SJSA1 (cell line): ENCODE measurements at regions not wholly inside any gene's neighbourhood (a gene's known extent, or its start where the extent isn't known, plus 50 kb on each side); places are given as distances from the start of the nearest gene placed in this dataset.

Experiments
- DNase-seq, 2 experiments: peaks; one replicate each; pipeline ENCODE4 v3.0.0-alpha.2; 2015 to 2020; ENCODE audit warnings: low spot score in 2 of 2, low read depth in 1 of 2
- H3K27ac ChIP-seq: fragments of 250-450 bp; sonication (Bioruptor Pico); 2 replicates; pipeline ENCODE4 v1.5.1; 2020; ENCODE audit warnings: mild to moderate bottlenecking, moderate library complexity
- H3K27me3 ChIP-seq: fragments of 250-450 bp; sonication (Bioruptor Pico); replicated peaks from 2 replicates; pipeline ENCODE4 v1.5.1; 2020; ENCODE audit warnings: mild to moderate bottlenecking, moderate library complexity
- H3K36me3 ChIP-seq: fragments of 250-450 bp; sonication (Bioruptor Pico); 2 replicates; pipeline ENCODE4 v1.5.1; 2020; ENCODE audit warnings: mild to moderate bottlenecking
- H3K4me1 ChIP-seq: fragments of 250-450 bp; sonication (Bioruptor Pico); replicated peaks from 2 replicates; pipeline ENCODE4 v1.6.1; 2021; ENCODE audit warnings: mild to moderate bottlenecking
- H3K4me3 ChIP-seq: fragments of 250-450 bp; sonication (Bioruptor Pico); 2 replicates; pipeline ENCODE4 v1.5.1; 2020; ENCODE audit warnings: mild to moderate bottlenecking
- H3K9me3 ChIP-seq: fragments of 250-450 bp; sonication (Bioruptor Pico); replicated peaks from 2 replicates; pipeline ENCODE4 v1.5.1; 2020; ENCODE audit warnings: mild to moderate bottlenecking

DNA sequence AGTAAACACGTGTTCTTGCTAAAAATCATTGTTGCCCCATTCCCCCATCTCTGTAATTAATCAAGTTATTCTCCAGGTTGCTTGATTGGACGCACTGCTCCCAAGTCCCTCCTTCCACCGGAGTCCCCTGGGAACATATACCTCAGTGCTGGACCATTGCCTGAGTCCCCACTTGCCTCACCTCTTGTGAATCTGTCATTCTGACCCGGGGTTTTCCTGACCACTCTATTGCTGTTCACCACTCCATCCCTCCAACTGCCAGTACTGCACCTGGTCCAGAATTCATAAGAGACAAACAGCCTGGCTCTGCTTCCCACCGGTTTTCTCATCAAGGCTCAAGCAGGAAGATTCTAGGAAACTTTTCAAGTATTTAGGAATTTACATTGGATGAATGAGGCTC, 555.9 kb downstream of the VRK1 start:
- Histone ChIP-seq H3K4me3 (no peak overlapping the region), H3K36me3 (no peaks in the 10 kb centered on the region), H3K27ac (no peak overlapping the region), H3K4me1 (no peaks in the 10 kb centered on the region), H3K27me3 (no peaks in the 10 kb centered on the region), H3K9me3 (no peaks in the 10 kb centered on the region)
- DNase-seq, result no peak

DNA sequence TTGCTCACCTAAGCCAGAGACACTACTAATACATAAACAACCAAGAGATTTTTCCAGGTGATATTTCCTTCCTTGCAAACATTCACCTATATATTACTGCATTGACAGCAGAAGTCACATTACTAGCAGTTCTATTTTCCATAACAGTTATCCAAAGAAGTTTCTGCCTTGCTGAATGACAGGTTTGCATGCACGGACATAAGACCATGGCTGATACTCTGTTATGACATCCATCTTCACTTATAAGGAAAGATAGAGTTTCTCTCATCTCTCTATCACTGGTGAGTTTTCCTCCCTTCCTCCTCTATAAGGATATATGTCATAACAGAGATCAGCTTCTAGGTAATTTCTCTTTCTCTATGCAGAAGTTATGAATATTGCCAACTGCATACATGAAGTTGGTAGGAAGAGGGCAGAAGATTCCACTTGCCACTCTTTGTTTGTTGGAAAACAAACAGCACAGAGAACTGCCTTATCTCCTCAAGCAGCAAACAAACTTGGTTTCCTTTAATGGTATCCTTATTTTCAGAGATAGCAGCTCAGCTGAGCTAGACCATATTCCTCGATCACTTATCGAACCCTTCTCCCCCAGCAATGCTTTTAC, 557.0 kb downstream of the VRK1 start:
- H3K36me3 ChIP-seq, result no peaks in the 10 kb centered on the region
- no peaks in the 10 kb centered on the region for H3K27me3 ChIP-seq
- H3K9me3 ChIP-seq, result no peaks in the 10 kb centered on the region
- no peaks in the 10 kb centered on the region for H3K4me1 ChIP-seq
- no peak overlapping the region for H3K4me3 ChIP-seq
- DNase-seq, result no peak
- H3K27ac ChIP-seq, result no peak overlapping the region

DNA sequence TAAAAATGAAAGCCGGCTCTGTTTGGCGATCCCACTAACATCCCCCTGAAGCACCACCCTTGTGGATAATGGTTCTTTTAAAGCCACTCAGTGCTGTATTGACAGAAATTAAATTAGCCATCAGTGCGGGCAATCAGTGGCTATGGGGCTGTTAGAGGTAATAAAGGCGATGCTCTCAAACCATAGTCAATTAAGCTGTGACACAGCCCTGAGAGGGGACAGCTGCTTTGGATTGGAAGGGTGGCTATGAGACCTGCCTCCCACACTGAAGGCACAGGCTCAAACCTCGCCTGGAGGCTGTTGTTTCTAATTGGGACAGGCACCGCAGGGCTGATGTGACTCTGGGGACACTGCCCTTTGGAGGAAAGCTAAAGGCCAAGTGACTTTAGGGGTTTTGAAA, 562.2 kb downstream of the VRK1 start:
- Histone ChIP-seq H3K36me3 (no peaks in the 10 kb centered on the region), H3K4me1 (no peaks in the 10 kb centered on the region), H3K27me3 (no peaks in the 10 kb centered on the region), H3K27ac (no peak overlapping the region), H3K4me3 (no peak overlapping the region), H3K9me3 (no peaks in the 10 kb centered on the region)
- no peak for DNase-seq

DNA sequence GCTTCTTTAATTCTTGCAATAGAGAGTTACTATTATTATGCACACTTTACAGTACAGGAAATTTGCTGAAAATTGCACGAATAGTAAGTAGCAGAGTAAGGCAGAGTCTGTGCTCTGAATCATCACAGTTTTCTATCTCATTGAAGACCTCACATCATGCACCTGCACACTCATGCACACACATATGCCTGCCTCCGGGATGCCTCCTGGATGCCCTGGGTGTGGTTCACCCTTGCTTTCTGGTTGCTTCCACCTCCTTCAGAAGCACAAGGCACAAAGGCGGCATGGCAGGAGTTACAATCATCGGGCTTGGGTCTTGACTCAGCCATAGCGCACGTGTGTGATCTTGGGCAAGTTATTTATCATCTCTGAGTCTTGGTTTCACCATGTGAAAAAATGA, 564.0 kb downstream of the VRK1 start:
- Histone ChIP-seq H3K4me1 (no peaks in the 10 kb centered on the region), H3K27me3 (no peaks in the 10 kb centered on the region), H3K27ac (no peak overlapping the region), H3K9me3 (no peaks in the 10 kb centered on the region), H3K36me3 (no peaks in the 10 kb centered on the region), H3K4me3 (no peak overlapping the region)
- DNase-seq, result no peak

DNA sequence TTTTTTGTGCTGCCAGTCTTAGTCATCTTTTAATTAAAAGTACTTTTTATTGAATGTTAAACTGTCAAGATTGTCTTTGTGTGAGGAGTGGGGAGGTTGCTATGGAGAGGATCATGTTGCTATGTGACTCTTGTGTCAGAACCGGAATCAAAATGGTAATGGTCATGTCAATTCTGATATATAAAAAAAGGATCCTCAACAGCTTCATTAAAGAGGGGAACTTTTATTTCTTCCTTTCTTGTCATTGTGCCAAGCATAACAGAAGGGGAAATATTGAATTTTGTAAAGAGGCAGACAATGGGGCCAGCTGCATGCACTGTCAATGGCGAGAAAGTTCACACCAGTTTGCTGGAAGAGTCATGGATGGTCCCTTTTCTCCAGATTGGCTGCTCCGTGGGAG, 564.8 kb downstream of the VRK1 start:
- Histone ChIP-seq H3K27me3 (no peaks in the 10 kb centered on the region), H3K36me3 (no peaks in the 10 kb centered on the region), H3K4me3 (no peak overlapping the region), H3K4me1 (no peaks in the 10 kb centered on the region), H3K9me3 (no peaks in the 10 kb centered on the region), H3K27ac (no peak overlapping the region)
- DNase-seq, result no peak

DNA sequence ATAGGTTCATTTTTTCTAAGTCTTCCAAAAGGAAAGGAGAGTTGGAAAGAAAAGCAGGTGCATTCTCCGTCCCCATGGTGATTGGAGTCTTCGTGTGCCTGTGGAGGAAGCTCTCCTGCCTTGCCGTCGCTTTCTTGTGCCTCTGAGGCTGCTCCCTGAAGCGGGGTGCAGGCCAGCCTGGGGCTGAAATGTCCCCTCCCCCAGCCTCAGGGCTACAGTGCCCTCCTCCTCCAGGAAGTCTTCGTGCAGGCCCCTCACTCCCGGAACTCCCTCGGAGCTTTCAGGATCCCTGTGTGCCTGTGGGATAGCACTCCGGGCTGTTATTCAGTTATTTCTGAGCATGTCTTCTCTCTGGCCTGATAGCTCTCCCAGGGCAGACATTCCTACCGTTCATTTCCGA, 569.2 kb downstream of the VRK1 start:
- Histone ChIP-seq H3K36me3 (no peaks in the 10 kb centered on the region), H3K27ac (no peak overlapping the region), H3K4me1 (no peaks in the 10 kb centered on the region), H3K27me3 (no peaks in the 10 kb centered on the region), H3K9me3 (no peaks in the 10 kb centered on the region), H3K4me3 (no peak overlapping the region)
- DNase-seq, result no peak

DNA sequence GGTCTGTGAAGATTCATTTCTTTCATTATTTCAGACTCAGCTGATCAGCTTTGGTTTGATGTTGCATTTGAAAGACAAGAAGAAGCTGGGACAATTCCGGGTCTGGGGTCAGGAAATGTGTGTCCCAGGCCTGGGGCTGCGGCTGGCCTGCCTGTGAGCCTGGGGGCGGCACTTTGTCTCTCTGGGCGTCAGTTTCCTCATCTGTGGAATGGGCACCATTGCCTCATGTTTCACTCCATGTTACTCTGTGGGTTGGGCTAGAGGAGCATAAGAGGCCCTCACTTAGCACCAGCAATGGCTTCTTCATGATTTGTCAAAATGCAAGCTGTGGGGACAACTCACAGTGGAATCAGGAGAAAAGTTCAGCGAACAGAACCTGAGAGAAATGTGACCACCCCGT, 570.1 kb downstream of the VRK1 start:
- H3K4me3 ChIP-seq, result no peak overlapping the region
- H3K4me1 ChIP-seq, result no peaks in the 10 kb centered on the region
- H3K9me3 ChIP-seq, result no peaks in the 10 kb centered on the region
- no peak overlapping the region for H3K27ac ChIP-seq
- DNase-seq, result no peak
- no peaks in the 10 kb centered on the region for H3K36me3 ChIP-seq
- H3K27me3 ChIP-seq, result no peaks in the 10 kb centered on the region

DNA sequence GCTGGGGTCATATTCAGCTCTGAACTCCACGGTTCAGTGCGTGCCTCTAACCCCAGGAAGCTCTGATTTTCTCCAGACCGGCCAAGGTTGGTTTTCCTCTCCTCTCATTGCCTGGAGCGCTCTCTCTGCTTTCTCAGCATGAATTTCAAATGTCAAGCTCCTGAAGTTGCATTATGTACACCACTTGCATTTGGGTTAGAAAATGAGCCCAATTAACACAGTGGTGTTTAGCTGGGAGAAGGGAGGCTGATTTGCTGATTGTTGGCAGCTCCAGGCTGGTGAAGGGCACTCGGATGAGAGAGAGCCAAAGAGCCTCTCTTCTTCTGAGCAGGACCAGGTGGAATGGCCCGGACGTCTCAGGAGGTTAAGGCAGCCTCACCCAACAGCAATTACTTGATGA, 570.9 kb downstream of the VRK1 start:
- H3K4me3 ChIP-seq, result no peak overlapping the region
- no peaks in the 10 kb centered on the region for H3K27me3 ChIP-seq
- H3K36me3 ChIP-seq, result no peaks in the 10 kb centered on the region
- H3K9me3 ChIP-seq, result no peaks in the 10 kb centered on the region
- H3K4me1 ChIP-seq, result no peaks in the 10 kb centered on the region
- DNase-seq, result no peak
- H3K27ac ChIP-seq, result no peak overlapping the region

DNA sequence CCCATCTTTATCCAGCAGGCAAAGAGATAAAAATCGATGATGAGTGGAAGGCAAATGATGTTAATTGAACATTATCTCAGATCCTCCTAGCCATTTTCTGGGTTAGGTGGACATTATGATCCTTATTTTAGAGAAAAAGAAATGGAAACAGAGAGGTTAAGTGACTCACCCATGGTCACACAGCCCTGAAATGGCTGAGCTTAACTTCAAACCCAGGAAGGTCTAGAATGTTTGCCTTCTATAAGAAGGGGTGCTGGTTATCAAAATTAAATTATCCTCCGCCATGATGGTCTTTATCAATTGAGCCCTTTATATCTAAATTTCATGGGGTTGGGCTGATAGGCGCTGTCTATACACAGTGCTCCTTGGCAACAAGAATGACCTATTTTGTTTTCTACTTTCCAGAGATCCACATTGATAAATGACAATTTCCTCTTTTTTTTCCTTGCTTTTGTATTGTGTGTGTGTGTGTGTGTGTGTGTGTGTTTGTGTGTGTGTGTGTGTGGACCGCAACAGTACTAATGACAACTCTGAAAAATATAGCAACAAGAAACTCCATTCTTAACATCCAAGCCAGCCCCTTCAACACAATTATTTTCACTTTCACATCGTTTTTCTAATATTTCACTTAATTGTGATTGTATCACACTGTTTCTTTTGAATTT, 571.9 kb downstream of the VRK1 start:
- H3K27ac ChIP-seq, result no peak overlapping the region
- no peaks in the 10 kb centered on the region for H3K9me3 ChIP-seq
- no peaks in the 10 kb centered on the region for H3K27me3 ChIP-seq

DNA sequence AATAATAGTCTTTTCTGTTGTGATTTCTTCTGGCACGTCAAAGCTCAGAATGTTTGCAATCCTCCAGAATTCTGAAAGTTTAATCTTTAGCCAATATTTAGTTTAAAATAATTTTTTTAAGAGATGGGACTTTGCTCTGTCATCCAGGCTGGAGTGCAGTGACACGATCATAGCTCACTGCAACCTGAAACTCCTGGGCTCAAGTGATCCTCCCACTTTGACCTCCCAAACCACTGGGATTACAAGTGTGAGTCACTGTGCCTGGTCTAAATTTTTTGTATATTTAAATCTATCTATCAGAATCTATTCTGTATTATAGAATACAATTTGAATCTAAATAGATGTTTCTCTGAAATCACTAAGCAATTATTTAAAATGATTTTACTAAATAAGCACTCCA, 572.7 kb downstream of the VRK1 start:
- Histone ChIP-seq H3K9me3 (no peaks in the 10 kb centered on the region), H3K4me1 (no peaks in the 10 kb centered on the region), H3K27me3 (no peaks in the 10 kb centered on the region), H3K36me3 (no peaks in the 10 kb centered on the region), H3K4me3 (no peak overlapping the region), H3K27ac (no peak overlapping the region)
- no peak for DNase-seq

More for the DNA sequence above, 571.9 kb downstream of the VRK1 start:
- Histone ChIP-seq H3K4me1 (no peaks in the 10 kb centered on the region), H3K4me3 (no peak overlapping the region), H3K36me3 (no peaks in the 10 kb centered on the region)
- DNase-seq, result no peak

DNA sequence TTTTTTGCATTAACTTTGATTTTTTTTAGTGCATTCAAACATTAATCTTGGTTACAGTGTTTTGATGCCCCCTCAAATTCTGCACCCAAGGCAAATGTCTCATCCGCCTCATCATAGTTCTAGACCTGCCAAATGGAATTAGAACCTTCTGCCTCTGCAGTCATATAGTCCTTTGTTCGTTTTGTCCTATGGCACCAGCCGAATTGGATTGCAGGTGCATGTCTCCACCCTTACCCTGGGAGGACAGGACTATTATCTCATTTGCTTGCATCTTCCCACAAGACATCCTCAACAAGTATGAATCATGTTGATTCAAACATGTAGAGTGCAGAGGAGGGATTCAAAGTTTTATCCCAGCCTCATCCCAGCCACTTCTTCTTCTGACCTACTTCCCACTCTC, 579.1 kb downstream of the VRK1 start:
- no peaks in the 10 kb centered on the region for H3K9me3 ChIP-seq
- no peak overlapping the region for H3K4me3 ChIP-seq
- no peaks in the 10 kb centered on the region for H3K27me3 ChIP-seq
- DNase-seq, result no peak
- no peaks in the 10 kb centered on the region for H3K36me3 ChIP-seq
- no peak overlapping the region for H3K27ac ChIP-seq
- H3K4me1 ChIP-seq, result no peaks in the 10 kb centered on the region

DNA sequence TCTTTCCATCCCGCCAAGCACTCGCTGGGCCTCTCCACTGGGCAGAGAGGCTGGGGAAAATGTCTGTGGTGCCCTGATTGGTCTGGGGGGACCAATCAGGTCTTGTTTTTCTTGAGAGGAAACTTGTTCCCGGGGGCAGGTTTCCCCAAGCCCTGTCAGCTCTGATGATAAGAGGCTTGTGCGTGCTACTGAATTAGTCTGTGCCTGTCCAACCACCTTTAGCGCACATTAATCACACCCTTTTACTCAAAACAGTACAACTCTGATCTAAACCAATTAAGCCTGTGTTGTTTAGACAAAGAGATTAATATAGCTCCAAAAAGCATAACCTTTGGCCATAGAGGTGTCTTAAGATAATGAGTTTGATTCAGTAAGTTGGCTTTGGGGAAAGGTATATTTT, 580.4 kb downstream of the VRK1 start:
- no peaks in the 10 kb centered on the region for H3K36me3 ChIP-seq
- H3K27me3 ChIP-seq, result no peaks in the 10 kb centered on the region
- H3K4me3 ChIP-seq, result no peak overlapping the region
- DNase-seq, result no peak
- H3K4me1 ChIP-seq, result no peaks in the 10 kb centered on the region
- H3K27ac ChIP-seq, result no peak overlapping the region
- H3K9me3 ChIP-seq, result no peaks in the 10 kb centered on the region

DNA sequence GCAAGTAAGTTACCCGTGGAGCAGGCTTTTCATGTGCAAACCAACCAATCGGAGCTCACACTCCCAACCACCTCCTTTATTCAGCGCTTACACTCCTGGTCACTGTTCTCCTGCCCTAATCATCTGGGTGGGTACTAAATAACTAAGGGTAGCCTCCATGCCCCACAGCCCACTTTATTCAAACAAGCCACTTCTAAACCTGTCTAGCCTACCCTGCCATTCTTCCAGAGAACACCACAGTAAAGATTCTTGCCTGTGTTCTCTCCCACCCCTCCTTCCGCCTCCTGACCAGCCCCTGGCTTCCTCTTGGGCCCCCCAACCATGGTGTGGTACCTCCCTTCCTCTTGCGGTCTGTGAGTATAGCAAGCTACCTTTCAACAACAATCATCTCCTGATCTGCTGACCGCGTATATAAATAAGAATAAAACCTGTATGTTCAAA, 581.9 kb downstream of the VRK1 start:
- H3K27me3 ChIP-seq, result no peaks in the 10 kb centered on the region
- H3K9me3 ChIP-seq, result no peaks in the 10 kb centered on the region
- H3K4me1 ChIP-seq, result no peaks in the 10 kb centered on the region
- H3K4me3 ChIP-seq, result no peak overlapping the region
- no peaks in the 10 kb centered on the region for H3K36me3 ChIP-seq
- DNase-seq, result no peak
- no peak overlapping the region for H3K27ac ChIP-seq

DNA sequence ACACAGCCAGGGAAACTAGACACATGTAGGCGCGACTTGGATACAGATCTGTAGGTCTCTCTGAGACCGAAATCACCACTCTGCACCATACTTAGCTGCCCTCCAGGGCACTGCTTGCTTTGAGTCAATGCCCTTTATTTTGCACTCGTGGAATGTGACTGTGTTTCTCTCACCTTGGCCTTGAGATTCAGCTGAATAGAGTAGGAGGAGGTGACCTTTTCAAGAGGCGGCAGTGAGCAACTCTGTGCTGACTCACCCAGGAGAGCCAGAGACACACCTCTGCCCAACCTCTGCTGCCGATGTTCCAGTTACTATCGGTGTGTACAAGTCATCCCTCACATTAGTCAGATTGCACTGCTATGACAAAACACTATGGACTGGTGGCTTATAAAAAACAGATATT, 583.4 kb downstream of the VRK1 start:
- no peaks in the 10 kb centered on the region for H3K4me1 ChIP-seq
- H3K27me3 ChIP-seq, result no peaks in the 10 kb centered on the region
- H3K9me3 ChIP-seq, result no peaks in the 10 kb centered on the region
- no peaks in the 10 kb centered on the region for H3K36me3 ChIP-seq
- H3K4me3 ChIP-seq, result no peak overlapping the region
- no peak overlapping the region for H3K27ac ChIP-seq
- DNase-seq, result no peak

DNA sequence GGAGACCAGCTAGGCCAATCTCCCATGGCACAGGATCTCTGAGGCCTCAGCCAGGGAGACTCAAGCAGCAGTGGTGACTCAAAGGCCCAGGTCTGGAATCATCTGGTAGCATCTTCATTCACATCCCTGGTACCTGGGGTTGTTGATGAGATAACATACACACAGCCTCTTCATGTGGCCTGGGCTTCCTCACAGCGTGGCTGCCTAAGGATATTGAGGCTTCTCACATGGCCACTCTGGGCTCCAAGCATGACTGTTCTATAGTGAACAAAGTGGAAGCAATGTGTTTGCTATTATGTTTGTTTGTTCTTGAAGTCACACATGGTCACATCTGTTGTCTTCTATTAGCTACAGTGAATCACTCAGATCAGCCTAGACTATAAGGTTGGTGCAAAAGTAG, 584.1 kb downstream of the VRK1 start:
- no peak overlapping the region for H3K4me3 ChIP-seq
- no peak for DNase-seq
- H3K9me3 ChIP-seq, result no peaks in the 10 kb centered on the region
- no peaks in the 10 kb centered on the region for H3K36me3 ChIP-seq
- no peak overlapping the region for H3K27ac ChIP-seq
- H3K4me1 ChIP-seq, result no peaks in the 10 kb centered on the region
- H3K27me3 ChIP-seq, result no peaks in the 10 kb centered on the region
